Activated naive CD4-positive, alpha-beta T cell treated with anti-CD3 and anti-CD28 coated beads, Interleukin-2, amount 10 ng/mL, durations not matched to agents 7 days and 5 days (primary cell): ENCODE measurements at regions not wholly inside any gene's neighbourhood (a gene's known extent, or its start where the extent isn't known, plus 50 kb on each side); places are given as distances from the start of the nearest gene placed in this dataset.
"Not testable (repeated sequence)": the region's sequence is repeated elsewhere in the genome, so short reads cannot be mapped to it uniquely, and the experiment has no call there.

Experiments
- CTCF ChIA-PET: fragments of 350-600 bp; sonication (Branson Sonifier 250); formaldehyde crosslinking; loops from one replicate; lab custom pipeline; 2021; ENCODE audit warnings: antibody characterized with exemption; lab: Charles Lee
- DNase-seq: peaks from one replicate; pipeline ENCODE4 v3.0.0-alpha.2; 2020
- H3K27ac Mint-ChIP-seq: one replicate; pipeline ENCODE4 v1.8.0; 2021; ENCODE audit warnings: mild to moderate bottlenecking, moderate library complexity, mixed read lengths
- H3K27me3 Mint-ChIP-seq: one replicate; pipeline ENCODE4 v1.8.0; 2021; ENCODE audit warnings: mild to moderate bottlenecking, mixed read lengths
- H3K36me3 Mint-ChIP-seq: one replicate; pipeline ENCODE4 v1.8.0; 2021; ENCODE audit warnings: mixed read lengths
- H3K4me1 Mint-ChIP-seq: one replicate; pipeline ENCODE4 v1.8.0; 2021; ENCODE audit warnings: mixed read lengths
- H3K4me3 Mint-ChIP-seq: one replicate; pipeline ENCODE4 v1.8.0; 2021; ENCODE audit warnings: mild to moderate bottlenecking, moderate library complexity, mixed read lengths
- H3K9me3 Mint-ChIP-seq: one replicate; pipeline ENCODE4 v1.8.0; 2021; ENCODE audit warnings: mixed read lengths

DNA sequence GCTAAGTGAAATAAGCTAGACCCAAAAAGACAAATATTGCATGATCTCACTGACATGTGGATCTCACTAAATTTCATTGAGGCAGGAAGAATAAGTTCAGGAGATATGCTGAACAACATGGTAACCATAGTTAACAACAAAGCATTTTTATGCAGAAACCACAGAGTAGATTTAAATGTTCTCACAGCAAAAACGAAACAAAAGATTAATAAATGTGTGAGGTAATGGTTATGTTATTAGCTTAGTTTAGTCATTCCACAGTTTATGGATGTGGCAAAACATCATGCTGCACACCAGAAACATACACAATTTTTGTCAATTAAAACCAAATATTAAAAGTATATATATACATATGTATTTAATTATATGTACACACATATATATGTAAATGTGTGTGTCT is 765.8 kb downstream of the SLITRK5 start:
- no peak overlapping the region for H3K4me3 Mint-ChIP-seq
- no peaks in the 10 kb centered on the region for H3K4me1 Mint-ChIP-seq
- no peak for DNase-seq
- peaks cover 10% of the 10 kb centered on the region for H3K9me3 Mint-ChIP-seq
- CTCF ChIA-PET = no interaction called here
- H3K27ac Mint-ChIP-seq = no peak overlapping the region
- no peaks in the 10 kb centered on the region for H3K36me3 Mint-ChIP-seq
- H3K27me3 Mint-ChIP-seq = no peaks in the 10 kb centered on the region

DNA sequence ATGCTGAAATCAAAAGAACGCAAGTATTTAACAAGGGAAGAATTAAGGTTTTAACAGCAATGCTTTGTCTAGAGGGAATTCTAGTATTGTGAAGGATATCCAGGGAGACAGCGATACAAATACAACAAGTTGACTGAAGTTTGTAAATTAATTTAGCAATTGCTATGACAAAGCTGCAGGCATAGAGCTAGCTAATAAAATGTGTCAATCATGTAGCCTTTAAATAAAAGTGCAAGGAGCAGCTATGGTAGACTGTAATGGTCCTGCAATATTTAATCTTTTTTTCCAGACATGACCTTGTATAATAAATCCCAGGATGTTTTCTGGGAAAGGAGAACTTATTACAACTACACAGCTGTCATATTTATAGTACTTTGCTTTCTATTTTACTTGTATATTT is 779.3 kb downstream of the SLITRK5 start:
- H3K36me3 Mint-ChIP-seq = no peaks in the 10 kb centered on the region
- H3K4me1 Mint-ChIP-seq = no peaks in the 10 kb centered on the region
- CTCF ChIA-PET = no interaction called here
- no peak for DNase-seq
- H3K4me3 Mint-ChIP-seq = no peak overlapping the region
- H3K9me3 Mint-ChIP-seq = no peaks in the 10 kb centered on the region
- H3K27ac Mint-ChIP-seq = no peak overlapping the region
- no peaks in the 10 kb centered on the region for H3K27me3 Mint-ChIP-seq

DNA sequence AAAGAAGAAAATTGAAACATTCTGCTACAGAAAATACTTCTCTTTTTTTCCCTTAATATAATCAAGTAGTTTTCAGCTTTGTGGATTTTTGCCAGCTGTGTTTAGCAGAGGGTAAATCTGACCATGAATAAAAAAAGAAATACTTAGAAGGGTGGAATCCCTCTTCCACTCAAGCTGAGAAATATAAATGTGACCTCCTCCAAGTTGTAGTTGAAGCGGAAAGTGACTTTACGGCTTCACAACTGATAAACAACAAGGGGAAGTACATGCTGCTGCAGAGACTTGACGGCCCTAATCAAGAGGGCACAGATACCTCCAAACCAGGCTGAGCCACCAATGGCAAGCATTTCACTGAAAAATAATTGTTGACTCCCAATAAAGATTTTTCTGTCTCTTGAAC is 785.0 kb downstream of the SLITRK5 start:
- DNase-seq = no peak
- Mint-ChIP-seq H3K27me3 (no peaks in the 10 kb centered on the region), H3K4me1 (no peaks in the 10 kb centered on the region), H3K27ac (no peak overlapping the region), H3K4me3 (no peak overlapping the region), H3K36me3 (no peaks in the 10 kb centered on the region), H3K9me3 (no peaks in the 10 kb centered on the region)
- CTCF ChIA-PET = no interaction called here

DNA sequence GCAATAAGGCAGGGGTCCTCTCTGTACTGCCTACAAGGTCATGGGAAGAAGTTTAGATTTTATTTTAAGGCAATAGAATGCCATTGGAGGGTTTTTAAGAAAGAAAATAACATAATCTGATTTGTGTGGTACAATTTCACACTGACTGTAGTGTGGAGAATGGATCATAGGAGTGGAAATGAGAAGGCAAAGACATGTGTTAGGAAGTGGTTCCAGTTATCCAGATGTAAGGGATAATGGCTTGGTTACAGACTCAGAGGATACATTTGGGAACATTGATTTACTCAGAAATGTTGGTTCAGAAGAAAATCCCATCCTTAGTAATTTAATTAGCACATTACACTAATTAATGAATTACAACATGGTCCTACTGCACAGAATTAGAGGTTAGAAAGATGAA is 788.2 kb downstream of the SLITRK5 start:
- no peaks in the 10 kb centered on the region for H3K4me1 Mint-ChIP-seq

DNA sequence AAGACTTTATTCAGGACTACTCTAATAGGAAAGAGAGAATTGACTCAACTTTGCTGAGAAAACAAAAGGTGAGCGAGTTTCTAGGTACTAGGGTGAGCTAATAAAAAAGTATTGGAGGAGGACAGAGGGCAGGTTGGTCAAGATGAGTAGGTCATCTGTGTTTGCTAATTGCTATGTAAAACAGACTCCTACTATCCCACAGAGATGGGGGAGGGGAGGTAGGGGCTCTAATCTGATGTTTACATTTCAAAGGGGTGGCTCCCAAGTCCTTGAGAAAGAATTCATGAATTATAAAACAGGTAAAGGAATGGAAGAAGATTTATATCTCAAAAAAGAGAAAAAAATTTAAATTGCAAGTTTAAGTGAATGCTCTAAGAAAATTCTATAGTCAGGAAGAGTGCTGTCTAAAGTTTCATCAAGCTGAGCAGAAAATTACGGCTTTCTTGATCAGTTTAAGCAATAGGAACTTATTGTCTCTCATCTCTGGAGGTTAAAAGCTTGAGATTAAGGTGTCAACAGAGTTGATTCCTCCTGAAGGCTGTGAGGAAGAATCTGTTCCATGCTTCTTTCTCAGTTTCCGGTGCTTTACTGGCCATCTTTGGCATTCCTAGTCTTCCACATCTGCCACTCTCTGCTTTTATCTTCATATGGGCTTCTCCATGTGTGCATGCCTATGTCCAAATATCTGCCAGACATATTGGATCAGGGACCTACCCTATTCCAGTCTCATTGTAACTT is 790.3 kb downstream of the SLITRK5 start:
- no peak overlapping the region for H3K4me3 Mint-ChIP-seq
- CTCF ChIA-PET = no interaction called here
- H3K27ac Mint-ChIP-seq = no peak overlapping the region
- no peaks in the 10 kb centered on the region for H3K36me3 Mint-ChIP-seq
- no peak for DNase-seq
- no peaks in the 10 kb centered on the region for H3K4me1 Mint-ChIP-seq
- peaks cover 3% of the 10 kb centered on the region for H3K9me3 Mint-ChIP-seq
- no peaks in the 10 kb centered on the region for H3K27me3 Mint-ChIP-seq

More for the DNA sequence above, 788.2 kb downstream of the SLITRK5 start:
- H3K36me3 Mint-ChIP-seq = no peaks in the 10 kb centered on the region
- no peak overlapping the region for H3K4me3 Mint-ChIP-seq
- H3K27me3 Mint-ChIP-seq = no peaks in the 10 kb centered on the region
- CTCF ChIA-PET = no interaction called here
- no peak overlapping the region for H3K27ac Mint-ChIP-seq
- no peak for DNase-seq
- H3K9me3 Mint-ChIP-seq = peaks cover 3% of the 10 kb centered on the region

DNA sequence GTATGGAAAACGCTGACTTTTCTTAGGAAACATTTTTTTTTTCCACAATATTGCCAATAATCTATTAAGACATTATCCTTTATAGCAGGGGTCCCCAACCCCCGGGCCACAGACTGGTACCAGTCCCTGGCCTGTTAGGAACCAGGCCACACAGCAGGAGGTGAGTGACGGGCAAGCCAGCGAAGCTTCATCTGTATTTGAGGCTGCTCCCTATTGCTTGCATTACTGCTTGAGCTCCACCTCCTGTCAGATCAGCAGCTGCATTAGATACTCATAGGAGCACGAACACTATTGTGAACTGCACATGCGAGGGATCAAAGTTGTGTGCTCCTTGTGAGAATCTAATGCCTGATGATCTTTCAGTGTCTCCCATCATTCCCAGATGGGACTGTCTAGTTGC is 793.7 kb downstream of the SLITRK5 start:
- CTCF ChIA-PET = no interaction called here
- H3K4me1 Mint-ChIP-seq = no peaks in the 10 kb centered on the region
- no peak overlapping the region for H3K27ac Mint-ChIP-seq
- peaks cover 3% of the 10 kb centered on the region for H3K9me3 Mint-ChIP-seq
- no peak for DNase-seq
- H3K27me3 Mint-ChIP-seq = no peaks in the 10 kb centered on the region
- no peak overlapping the region for H3K4me3 Mint-ChIP-seq
- no peaks in the 10 kb centered on the region for H3K36me3 Mint-ChIP-seq

DNA sequence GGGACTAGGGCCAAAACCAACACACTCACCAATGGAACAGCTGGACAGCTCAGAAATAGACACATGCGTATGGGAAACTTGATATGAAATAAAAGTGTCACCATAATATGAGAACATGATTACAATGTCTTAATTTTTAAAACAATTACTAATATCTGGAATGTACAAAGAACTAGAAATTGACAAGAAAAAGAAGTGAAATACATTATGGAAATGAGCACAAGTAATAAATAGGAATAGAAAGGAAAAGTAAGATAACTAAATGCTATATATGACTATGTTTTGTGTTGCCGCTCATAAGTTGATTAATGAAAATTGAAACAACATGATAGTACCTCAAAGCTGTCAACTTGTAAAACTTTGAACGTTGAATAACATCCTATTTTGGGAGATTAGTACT is 801.1 kb downstream of the SLITRK5 start:
- Mint-ChIP-seq H3K27ac (no peak overlapping the region), H3K36me3 (no peaks in the 10 kb centered on the region), H3K9me3 (peaks cover 2% of the 10 kb centered on the region), H3K27me3 (no peaks in the 10 kb centered on the region), H3K4me3 (no peak overlapping the region), H3K4me1 (no peaks in the 10 kb centered on the region)
- CTCF ChIA-PET = no interaction called here
- DNase-seq = no peak

DNA sequence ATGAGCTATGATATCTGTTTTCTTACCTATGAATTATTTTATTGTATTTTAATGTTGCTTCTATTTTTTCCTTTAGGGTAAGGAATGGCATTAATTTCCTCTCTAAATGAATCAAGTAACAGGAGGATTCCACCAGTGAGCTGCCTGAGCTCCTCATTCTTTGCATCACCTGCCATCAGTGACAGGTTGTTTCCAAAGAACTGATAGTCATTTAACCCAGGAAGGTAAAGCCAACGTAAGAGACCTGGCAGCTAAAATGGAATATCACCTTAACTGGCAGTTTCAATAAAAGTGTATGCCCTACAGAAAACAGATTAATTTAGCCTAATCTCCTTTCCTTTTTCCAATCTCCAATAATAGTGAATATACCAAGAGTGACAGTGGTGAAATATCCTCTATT is 812.0 kb downstream of the SLITRK5 start:
- no peak overlapping the region for H3K27ac Mint-ChIP-seq
- no peak for DNase-seq
- CTCF ChIA-PET = no interaction called here
- no peaks in the 10 kb centered on the region for H3K36me3 Mint-ChIP-seq
- no peak overlapping the region for H3K4me3 Mint-ChIP-seq
- no peaks in the 10 kb centered on the region for H3K27me3 Mint-ChIP-seq
- peaks cover 13% of the 10 kb centered on the region for H3K9me3 Mint-ChIP-seq
- H3K4me1 Mint-ChIP-seq = no peaks in the 10 kb centered on the region

DNA sequence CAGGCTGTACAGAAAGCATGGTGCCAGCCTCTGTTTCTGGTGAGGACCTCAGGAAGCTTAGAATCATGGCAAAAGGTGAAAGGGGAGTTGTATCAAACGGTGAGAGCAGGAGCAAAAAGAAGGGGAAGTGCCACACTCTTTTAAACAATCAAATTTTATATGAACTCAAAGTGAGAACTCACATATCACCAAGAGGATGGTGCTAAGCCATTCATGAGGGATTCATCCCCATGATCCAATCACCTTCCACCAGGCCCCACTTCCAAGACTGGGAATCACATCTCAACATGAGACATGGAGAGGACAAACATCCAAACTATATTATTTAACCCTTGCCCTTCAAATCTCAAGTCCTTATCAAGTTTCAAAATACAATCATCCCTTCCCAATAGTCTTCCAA is 836.7 kb downstream of the SLITRK5 start:
- Mint-ChIP-seq H3K9me3 (peaks cover 39% of the 10 kb centered on the region), H3K36me3 (no peaks in the 10 kb centered on the region)

DNA sequence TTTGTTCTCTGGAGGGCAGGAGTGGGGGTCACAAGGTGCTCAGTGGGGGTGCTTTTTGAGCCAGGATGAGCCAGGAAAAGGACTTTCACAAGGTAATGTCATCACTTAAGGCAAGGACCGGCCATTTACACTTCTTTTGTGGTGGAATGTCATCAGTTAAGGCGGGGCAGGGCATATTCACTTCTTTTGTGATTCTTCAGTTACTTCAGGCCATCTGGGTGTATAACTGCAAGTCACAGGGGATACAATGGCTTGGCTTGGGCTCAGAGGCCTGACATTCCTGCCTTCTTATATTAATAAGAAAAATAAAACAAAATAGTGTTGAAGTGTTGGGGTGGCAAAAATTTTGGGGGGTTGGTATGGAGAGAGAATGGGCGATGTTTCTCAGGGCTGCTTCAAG is 841.8 kb downstream of the SLITRK5 start:
- H3K4me1 Mint-ChIP-seq, CTCF ChIA-PET, H3K36me3 Mint-ChIP-seq, DNase-seq, H3K4me3 Mint-ChIP-seq, H3K27ac Mint-ChIP-seq, H3K27me3 Mint-ChIP-seq: not testable (repeated sequence)
- peaks cover 46% of the 10 kb centered on the region for H3K9me3 Mint-ChIP-seq

More for the DNA sequence above, 836.7 kb downstream of the SLITRK5 start:
- no peak overlapping the region for H3K27ac Mint-ChIP-seq
- CTCF ChIA-PET = no interaction called here
- no peak overlapping the region for H3K4me3 Mint-ChIP-seq
- no peaks in the 10 kb centered on the region for H3K27me3 Mint-ChIP-seq
- no peak for DNase-seq
- no peaks in the 10 kb centered on the region for H3K4me1 Mint-ChIP-seq

DNA sequence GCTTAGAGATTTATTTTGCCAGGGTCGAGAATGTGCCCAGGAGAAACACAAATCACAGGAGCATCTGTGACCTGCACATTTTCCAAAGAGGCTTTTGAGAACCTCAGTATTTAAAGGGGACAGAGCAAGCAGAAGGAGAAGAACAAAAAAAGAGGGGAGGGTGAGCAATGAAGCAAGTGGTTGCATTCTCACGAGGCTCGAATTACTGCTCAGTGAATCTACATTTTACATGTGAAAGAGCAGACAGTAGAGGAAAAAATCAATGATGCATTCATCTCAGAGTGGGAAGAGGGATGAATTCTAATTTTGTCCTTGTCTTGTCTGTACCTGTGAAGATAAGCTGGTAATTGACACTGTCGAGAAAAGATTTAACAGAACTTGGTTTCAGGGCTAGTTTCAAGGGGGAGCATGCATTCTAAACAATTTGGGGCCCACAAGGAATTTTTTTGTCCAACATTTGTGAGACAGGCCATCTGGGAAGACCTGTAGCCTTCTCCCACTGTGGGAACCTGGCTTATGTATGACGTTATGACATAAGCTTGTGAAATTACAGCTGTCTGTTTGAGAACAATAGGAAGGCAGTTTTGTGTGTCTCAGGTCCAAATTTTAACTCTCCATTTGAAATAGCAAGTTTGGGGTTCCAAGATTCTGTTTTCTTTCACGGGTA is 855.1 kb downstream of the SLITRK5 start:
- Mint-ChIP-seq H3K27ac (no peak overlapping the region), H3K4me1 (no peaks in the 10 kb centered on the region), H3K36me3 (no peaks in the 10 kb centered on the region), H3K9me3 (peaks cover 5% of the 10 kb centered on the region), H3K4me3 (no peak overlapping the region), H3K27me3 (no peaks in the 10 kb centered on the region)
- CTCF ChIA-PET = no interaction called here
- no peak for DNase-seq

DNA sequence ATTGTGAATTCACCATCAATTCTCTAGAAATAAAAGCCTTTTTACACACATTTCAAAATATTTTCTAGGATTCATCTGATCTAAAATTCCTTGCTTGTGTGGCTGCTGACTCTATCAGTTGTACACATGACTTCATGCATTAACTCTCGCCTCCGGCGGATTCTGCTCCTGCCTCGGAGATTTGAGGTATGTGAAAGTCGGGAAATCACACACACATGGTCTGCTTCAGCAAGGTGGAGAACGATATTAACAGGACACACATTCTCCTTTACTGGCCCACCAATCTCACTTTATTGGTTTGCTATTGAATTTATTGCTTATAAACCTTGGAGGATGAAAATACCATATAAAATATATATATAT is 855.7 kb downstream of the SLITRK5 start:
- no peak overlapping the region for H3K4me3 Mint-ChIP-seq
- no peaks in the 10 kb centered on the region for H3K27me3 Mint-ChIP-seq
- no peak for DNase-seq
- CTCF ChIA-PET = no interaction called here
- peaks cover 5% of the 10 kb centered on the region for H3K9me3 Mint-ChIP-seq
- no peak overlapping the region for H3K27ac Mint-ChIP-seq
- no peaks in the 10 kb centered on the region for H3K36me3 Mint-ChIP-seq
- H3K4me1 Mint-ChIP-seq = no peaks in the 10 kb centered on the region

DNA sequence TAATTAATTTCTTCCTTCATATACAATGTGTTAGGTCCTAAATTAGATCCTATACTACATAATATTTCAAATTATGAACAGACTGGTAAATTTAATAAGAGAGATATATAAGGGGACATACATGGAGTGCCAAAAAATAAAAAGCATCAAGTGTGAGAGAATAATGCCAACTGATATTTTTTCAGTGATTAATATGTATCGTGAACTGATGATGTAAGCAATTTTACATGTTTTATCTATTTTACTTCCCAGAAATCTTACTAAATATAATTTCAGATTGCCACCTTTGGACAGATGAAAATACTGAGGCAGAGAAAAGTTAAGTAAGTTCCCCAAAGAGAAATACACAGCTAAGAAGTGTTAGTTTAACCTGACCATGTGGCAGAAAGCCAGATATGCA is 870.8 kb downstream of the SLITRK5 start:
- no peaks in the 10 kb centered on the region for H3K4me1 Mint-ChIP-seq
- H3K27me3 Mint-ChIP-seq = no peaks in the 10 kb centered on the region
- no peak overlapping the region for H3K4me3 Mint-ChIP-seq
- H3K36me3 Mint-ChIP-seq = no peaks in the 10 kb centered on the region
- CTCF ChIA-PET = no interaction called here
- no peaks in the 10 kb centered on the region for H3K9me3 Mint-ChIP-seq
- no peak overlapping the region for H3K27ac Mint-ChIP-seq
- no peak for DNase-seq

DNA sequence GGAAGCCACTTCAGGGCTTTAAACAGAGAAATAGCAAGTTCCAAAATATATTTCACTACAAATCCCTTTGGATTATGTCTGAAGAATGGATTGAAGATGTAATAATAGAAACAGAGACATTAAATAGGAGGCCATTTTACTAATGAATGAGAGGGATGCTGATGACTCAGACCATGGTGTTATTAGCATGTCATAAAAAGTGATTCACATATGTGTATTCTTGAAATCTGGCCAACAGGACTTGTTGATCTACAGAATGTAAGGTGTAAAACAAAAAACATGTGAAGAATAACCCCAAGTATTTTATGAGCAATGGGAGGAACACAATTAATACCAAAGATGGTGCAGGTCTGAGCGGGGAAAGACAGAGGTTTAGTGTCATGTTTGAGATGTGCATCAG is 873.7 kb downstream of the SLITRK5 start:
- Mint-ChIP-seq H3K27me3 (no peaks in the 10 kb centered on the region), H3K4me3 (no peak overlapping the region), H3K36me3 (no peaks in the 10 kb centered on the region), H3K4me1 (no peaks in the 10 kb centered on the region), H3K9me3 (no peaks in the 10 kb centered on the region), H3K27ac (no peak overlapping the region)
- DNase-seq = no peak
- CTCF ChIA-PET = no interaction called here

DNA sequence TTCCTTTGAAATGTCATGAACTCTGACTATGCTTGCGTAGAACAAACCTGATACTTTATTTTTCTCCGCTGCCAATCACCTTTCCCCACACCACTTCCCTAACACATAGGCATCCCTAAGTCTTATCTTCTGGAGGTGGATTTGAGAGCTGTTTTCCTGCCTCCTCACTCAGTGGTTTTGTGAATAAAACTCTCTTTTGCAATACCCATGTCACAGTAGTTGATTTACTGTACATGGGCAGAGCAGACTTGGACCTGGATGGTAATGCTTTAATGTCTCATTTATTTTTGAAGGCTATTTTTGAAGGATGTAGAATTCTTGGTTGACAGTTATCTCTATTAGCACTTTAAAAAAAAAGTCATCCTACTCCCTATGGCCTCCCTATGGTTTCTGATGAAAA is 881.8 kb downstream of the SLITRK5 start:
- Mint-ChIP-seq H3K4me1 (no peaks in the 10 kb centered on the region), H3K9me3 (no peaks in the 10 kb centered on the region)

More for the DNA sequence above, 881.8 kb downstream of the SLITRK5 start:
- CTCF ChIA-PET = no interaction called here
- no peak overlapping the region for H3K27ac Mint-ChIP-seq
- H3K36me3 Mint-ChIP-seq = no peaks in the 10 kb centered on the region
- H3K4me3 Mint-ChIP-seq = no peak overlapping the region
- H3K27me3 Mint-ChIP-seq = no peaks in the 10 kb centered on the region
- no peak for DNase-seq
